ENCODE measurements at regions not wholly inside any gene's neighbourhood (a gene's known extent, or its start where the extent isn't known, plus 50 kb on each side); places are given as distances from the start of the nearest gene placed in this dataset.

DNA sequence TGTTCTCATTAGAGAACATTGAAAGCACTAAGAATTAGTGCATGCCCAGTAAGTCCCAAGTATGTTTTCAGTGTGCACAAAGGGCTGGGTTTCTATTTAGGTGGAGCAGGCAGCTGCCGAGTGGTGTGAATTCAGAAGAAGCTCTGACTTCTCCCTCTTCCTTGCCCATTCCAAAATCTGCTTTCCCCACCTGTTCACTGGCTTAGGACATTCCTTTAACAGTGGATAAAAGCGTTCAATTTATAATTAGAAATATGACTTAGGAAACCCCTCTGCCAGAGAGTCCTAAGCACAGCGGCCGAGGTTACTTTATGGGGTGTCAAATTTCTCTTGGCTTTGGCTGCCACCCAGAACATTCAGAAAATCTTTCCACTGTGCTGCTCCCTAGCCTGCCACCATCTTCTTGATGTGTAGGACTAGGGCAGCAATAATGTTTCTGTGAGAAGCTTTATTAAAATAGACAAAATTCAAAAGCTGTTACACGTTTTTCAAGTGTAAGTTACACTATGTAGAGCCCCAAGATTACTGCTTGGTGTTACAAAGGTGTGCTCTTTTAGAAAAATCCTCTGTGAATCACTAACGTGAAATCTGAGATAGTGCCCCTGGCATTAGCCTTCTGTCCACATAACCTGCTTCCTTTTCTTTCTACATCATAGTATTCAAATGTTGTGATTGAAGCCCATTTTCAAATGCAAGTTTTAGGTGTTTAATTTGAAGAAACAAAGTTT lies 191.6 kb upstream of the ANKRD50 start:
- H3K4me3 ChIP-seq (ENCODE audit: low read depth, low read length): peak overlapping the region; percentile 33
- peak; percentile 74 for DNase-seq (ENCODE audit: low read depth)
- TF ChIP-seq, protein P1, sequence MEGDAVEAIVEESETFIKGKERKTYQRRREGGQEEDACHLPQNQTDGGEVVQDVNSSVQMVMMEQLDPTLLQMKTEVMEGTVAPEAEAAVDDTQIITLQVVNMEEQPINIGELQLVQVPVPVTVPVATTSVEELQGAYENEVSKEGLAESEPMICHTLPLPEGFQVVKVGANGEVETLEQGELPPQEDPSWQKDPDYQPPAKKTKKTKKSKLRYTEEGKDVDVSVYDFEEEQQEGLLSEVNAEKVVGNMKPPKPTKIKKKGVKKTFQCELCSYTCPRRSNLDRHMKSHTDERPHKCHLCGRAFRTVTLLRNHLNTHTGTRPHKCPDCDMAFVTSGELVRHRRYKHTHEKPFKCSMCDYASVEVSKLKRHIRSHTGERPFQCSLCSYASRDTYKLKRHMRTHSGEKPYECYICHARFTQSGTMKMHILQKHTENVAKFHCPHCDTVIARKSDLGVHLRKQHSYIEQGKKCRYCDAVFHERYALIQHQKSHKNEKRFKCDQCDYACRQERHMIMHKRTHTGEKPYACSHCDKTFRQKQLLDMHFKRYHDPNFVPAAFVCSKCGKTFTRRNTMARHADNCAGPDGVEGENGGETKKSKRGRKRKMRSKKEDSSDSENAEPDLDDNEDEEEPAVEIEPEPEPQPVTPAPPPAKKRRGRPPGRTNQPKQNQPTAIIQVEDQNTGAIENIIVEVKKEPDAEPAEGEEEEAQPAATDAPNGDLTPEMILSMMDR (IDR thresholded peaks at IDR 0.05; ENCODE audit: insufficient read depth, low read depth, low read length): no peak

DNA sequence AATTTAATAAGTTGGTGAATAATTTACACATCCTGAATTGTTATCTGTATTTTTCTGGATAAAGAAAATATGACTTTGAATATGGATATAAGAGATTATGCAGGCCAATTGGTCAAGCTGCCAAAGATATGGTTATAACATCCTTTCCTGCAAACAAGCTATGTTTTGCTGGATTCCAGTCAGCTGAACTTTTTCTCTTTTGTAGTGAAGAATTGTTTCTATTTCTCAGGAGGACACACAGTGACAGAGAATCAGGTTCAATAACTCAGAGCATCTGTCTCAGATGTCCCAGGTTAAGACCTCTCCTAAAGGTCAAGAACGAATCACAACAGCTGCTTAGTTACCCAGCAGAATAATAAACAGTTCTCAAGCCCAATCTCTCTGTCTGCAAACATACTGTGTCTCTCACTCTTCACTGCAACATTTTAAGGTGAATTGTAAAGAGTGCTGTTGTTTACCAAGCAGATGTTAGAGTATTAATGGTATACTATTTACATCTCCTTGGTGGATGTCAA lies 189.5 kb upstream of the ANKRD50 start:
- TF ChIP-seq, protein P1 (IDR thresholded peaks at IDR 0.05; ENCODE audit: insufficient read depth, low read depth, low read length): no peak
- DNase-seq (ENCODE audit: low read depth): no peak
- H3K4me3 ChIP-seq (ENCODE audit: low read depth, low read length): no peak overlapping the region

DNA sequence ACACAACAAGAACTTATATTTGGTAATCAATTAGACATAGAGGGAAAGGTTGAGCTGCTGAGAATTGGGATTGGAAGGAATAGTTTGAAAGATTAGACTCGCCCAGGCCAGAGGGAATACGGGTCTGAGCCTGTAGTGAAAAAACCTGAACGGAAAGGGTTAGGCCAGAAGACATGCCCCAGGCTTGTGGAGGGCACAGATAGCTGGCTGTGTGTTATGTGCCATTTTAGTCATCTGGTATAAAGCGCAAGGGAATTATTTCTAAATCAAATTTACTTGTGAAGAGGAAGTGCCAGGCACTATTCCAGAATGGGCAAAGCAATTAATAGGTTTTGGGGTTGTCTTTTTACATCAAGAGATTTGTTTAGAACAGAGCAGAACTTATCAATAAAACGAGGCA lies 187.5 kb upstream of the ANKRD50 start:
- TF ChIP-seq, protein P1 (IDR thresholded peaks at IDR 0.05; ENCODE audit: insufficient read depth, low read depth, low read length): no peak
- no peak overlapping the region for H3K4me3 ChIP-seq (ENCODE audit: low read depth, low read length)
- no peak for DNase-seq (ENCODE audit: low read depth)

DNA sequence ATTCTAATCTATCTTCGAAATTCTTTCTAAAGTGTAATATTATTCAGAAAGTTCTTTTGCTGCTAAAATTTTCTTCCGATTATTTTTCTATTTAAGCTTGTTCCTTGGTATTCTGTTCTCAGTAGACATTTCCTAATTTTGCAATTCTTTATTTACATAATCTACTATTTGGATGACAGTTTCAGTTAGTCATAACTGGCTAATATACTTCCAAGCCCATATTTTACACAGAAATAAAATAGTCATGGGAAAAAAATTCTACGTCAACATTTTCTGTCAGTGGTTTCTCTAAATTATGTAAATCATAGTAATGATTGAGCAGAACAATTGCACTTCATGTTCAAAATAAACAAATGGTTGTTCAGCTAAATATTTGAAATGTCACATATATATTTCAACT lies 178.0 kb upstream of the ANKRD50 start:
- TF ChIP-seq, protein P1 (IDR thresholded peaks at IDR 0.05; ENCODE audit: insufficient read depth, low read depth, low read length): no peak
- peak; percentile 40 for DNase-seq (ENCODE audit: low read depth)
- no peak overlapping the region for H3K4me3 ChIP-seq (ENCODE audit: low read depth, low read length)

DNA sequence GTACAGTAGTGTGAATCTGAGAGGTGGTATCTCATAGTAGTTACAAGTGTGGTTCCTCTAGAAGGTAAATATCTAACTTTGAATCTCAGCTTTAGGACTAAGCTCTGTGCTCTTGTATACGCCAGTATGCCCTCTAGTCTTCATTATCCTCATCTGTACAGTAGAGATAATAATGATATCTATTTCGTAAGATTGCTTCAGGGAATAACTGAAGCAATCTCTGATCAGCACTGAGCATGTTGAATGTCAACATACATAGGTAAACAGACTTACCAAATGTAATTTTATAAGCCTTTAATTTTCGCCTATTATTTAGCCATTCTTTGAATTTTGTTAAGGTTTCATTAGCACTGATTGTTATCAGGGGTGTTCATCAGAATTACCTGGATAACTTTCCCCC lies 175.2 kb upstream of the ANKRD50 start:
- DNase-seq (ENCODE audit: low read depth): no peak
- no peak overlapping the region for H3K4me3 ChIP-seq (ENCODE audit: low read depth, low read length)
- TF ChIP-seq, protein P1 (IDR thresholded peaks at IDR 0.05; ENCODE audit: insufficient read depth, low read depth, low read length): no peak

DNA sequence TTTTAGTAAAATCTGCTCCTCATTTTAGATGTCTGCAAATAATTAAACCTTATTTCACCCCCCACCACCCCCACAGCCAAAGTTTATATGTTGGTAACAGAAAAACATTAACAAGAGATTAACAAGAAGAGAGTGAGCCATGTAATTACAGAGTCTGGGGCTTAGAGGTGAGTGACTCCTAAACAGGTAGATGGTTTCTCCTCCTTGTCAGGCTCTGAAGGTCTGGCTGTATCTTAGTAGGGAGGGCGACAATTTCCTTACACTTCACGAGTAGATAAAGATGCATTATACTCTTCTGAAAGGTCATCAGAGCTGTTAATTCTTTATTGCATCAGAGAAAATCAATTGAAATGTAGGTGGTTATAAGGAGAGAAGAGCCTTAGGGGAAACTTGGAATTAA lies 171.8 kb upstream of the ANKRD50 start:
- TF ChIP-seq, protein P1 (IDR thresholded peaks at IDR 0.05; ENCODE audit: insufficient read depth, low read depth, low read length): no peak
- H3K4me3 ChIP-seq (ENCODE audit: low read depth, low read length): no peak overlapping the region
- DNase-seq (ENCODE audit: low read depth): no peak

DNA sequence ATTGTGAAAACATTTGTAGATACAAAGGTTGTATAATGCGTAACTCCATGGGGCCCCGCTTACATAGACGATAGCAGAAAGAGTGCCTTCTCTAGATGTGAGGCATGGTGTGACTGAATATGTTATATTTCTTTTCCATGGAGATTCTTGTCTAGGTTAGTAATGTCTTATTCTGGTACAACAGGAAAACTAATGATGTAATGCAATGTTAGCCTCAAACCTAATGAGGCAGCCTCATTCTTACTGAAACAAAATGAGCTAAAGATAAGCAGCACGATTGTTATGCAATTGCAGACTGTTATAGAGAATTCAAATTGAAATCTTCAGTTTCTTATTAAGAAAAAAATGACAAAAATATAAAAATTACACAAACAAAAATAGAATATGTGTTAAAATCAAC lies 171.1 kb upstream of the ANKRD50 start:
- DNase-seq (ENCODE audit: low read depth): peak; percentile 31
- H3K4me3 ChIP-seq (ENCODE audit: low read depth, low read length): no peak overlapping the region
- TF ChIP-seq, protein P1 (IDR thresholded peaks at IDR 0.05; ENCODE audit: insufficient read depth, low read depth, low read length): no peak

All from fibroblast of villous mesenchyme (primary cell).